ENCODE measurements at regions not wholly inside any gene's neighbourhood (a gene's known extent, or its start where the extent isn't known, plus 50 kb on each side); places are given as distances from the start of the nearest gene placed in this dataset.

GRCh38 chr5:157923765-157924164, 64.8 kb upstream of the CLINT1 start:
- DNase-seq, result no peak

DNA sequence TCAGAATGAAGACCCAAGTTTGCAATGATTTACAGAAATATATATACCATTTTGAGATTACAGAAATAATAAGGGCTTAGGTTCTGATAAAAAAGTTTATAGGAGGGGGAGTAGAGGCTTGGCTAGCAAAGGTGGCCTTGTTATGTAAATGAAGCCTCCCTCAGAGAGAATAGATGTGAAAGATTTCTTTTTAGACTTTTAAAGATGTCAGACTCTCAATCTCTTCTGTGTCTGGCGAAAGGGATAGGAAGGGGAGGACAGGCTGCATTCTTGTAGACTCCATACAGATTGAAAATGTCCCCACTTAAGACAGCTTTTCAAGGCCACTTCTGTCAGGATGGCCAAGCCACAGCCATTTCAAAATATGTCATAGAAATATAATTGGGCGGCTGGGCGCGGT, 63.1 kb upstream of the CLINT1 start:
- DNase-seq, result no peak

DNA sequence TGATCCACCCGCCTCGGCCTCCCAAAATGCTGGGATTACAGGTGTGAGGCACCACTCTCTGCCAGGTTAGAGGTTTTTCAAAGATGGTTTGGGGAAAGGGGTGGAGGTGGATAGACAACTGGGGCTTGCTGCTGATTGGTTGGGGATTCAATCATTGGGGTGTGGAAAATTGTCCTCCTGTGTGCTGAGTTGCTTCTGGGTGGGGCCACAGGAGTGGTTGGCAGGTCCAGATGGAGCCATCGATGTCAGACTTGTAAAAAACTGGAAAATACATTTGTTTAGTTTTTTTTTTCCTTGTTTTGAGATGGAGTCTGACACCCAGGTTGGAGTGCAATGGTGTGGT, 61.9 kb upstream of the CLINT1 start:
- no peak for DNase-seq

- no peak for DNase-seq
Observed at GRCh38 chr5:157918811-157919742, 60.1 kb upstream of the CLINT1 start.

GRCh38 chr5:157917899-157918809, 59.2 kb upstream of the CLINT1 start:
- DNase-seq, result peak; percentile 67

- DNase-seq, result no peak
Observed at GRCh38 chr5:157917491-157917890, 58.5 kb upstream of the CLINT1 start.

DNA sequence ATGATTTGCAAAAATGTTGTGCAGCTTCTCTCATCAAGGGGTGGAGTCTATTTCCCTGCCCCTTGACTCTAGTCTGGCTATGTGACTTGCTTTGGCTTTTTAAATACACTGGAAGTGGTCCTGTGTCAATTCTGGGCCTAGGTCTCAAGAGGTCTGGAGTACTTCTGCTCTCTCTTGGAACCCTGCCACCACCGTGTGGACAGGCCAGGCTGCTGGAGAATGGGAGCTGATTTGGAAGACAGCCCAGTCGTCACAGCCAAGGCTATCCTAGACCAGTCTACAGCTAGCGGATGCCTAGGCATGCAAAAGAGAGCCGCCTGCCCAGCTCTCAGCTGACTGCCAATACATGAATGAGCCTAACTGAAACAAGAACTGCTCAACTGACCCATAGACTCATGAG, 56.7 kb upstream of the CLINT1 start:
- DNase-seq, result no peak

- no peak for DNase-seq
Observed at GRCh38 chr5:157914151-157914788, 55.3 kb upstream of the CLINT1 start.

DNA sequence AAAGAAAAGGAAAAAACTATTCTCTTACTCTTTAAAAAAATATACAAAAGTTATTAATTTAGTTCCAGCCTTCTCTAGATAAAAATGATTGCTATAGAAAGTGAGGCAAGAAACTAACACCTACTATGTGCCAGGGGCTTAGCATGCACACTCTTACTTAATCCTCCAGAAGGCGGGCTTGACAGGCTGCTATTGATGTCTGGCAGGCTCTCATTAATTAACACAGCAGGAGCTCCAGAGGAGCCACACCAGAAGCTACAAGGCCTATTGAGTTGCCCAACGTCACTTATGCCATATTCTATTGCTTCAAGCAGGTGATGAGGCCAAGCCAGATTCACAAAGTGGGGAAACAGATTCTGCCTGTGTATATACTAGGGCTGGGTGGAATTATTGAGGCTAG, 54.6 kb upstream of the CLINT1 start:
- DNase-seq, result no peak

GRCh38 chr5:157912621-157913325, 53.8 kb upstream of the CLINT1 start:
- no peak for DNase-seq

- DNase-seq, result no peak
Observed at GRCh38 chr5:157911568-157911967, 52.6 kb upstream of the CLINT1 start.
